ENCODE measurements at regions not wholly inside any gene's neighbourhood (a gene's known extent, or its start where the extent isn't known, plus 50 kb on each side); places are given as distances from the start of the nearest gene placed in this dataset.

DNA sequence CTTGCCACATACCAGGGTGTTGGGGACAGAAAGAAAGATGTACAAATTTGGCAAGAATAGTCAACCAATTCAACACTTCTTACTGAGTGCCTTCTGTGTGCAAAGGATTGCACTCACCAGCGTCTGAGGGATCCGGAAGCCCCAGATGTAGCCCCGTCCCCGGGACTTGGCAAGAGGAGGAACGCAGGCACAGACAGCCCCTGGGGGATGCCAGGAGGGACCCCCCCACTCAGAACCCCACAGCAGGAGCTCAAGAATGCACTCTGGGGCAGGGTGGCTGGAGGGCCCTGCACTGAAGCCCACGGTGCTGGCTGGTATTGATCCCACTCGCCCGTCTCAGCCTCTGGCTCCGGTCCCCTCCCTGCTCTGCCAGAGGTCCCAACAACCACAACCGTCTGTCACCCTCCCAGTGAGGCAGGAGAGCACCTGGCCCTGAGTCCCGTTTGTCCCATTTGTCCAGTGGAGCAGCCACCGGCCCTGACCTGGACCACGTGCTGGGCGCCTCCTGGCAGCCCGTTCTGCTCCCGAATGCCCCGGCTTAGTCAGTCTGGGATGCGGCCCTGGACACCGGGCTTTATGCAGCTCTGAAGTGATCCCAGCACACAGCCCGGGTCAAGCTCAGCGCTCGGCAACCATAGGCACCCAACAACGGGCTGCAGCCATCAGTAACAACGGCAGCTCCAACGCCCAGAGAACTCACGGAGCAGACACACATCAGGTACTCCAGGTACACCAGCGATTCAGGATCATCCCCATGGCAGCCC lies 128.7 kb downstream of the DLL1 start:
- TF ChIP-seq CTCF (IDR thresholded peaks at IDR 0.05): no peak
- TF ChIP-seq, protein P1, sequence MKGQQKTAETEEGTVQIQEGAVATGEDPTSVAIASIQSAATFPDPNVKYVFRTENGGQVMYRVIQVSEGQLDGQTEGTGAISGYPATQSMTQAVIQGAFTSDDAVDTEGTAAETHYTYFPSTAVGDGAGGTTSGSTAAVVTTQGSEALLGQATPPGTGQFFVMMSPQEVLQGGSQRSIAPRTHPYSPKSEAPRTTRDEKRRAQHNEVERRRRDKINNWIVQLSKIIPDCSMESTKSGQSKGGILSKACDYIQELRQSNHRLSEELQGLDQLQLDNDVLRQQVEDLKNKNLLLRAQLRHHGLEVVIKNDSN (CRISPR knock-in tag; IDR thresholded peaks at IDR 0.05): no peak
- TF ChIP-seq JAZF1 (CRISPR knock-in tag; IDR thresholded peaks at IDR 0.05): no peak
- TF ChIP-seq SMAD4 (CRISPR knock-in tag; IDR thresholded peaks at IDR 0.05): no peak
- TF ChIP-seq ATF3 (CRISPR knock-in tag; conservative IDR thresholded peaks at IDR 0.05): no peak
- TF ChIP-seq TP53 (CRISPR knock-in tag; IDR thresholded peaks at IDR 0.05): no peak
- TF ChIP-seq SMAD3 (CRISPR knock-in tag; IDR thresholded peaks at IDR 0.05; ENCODE audit: borderline replicate concordance): no peak
- TF ChIP-seq, protein P2, sequence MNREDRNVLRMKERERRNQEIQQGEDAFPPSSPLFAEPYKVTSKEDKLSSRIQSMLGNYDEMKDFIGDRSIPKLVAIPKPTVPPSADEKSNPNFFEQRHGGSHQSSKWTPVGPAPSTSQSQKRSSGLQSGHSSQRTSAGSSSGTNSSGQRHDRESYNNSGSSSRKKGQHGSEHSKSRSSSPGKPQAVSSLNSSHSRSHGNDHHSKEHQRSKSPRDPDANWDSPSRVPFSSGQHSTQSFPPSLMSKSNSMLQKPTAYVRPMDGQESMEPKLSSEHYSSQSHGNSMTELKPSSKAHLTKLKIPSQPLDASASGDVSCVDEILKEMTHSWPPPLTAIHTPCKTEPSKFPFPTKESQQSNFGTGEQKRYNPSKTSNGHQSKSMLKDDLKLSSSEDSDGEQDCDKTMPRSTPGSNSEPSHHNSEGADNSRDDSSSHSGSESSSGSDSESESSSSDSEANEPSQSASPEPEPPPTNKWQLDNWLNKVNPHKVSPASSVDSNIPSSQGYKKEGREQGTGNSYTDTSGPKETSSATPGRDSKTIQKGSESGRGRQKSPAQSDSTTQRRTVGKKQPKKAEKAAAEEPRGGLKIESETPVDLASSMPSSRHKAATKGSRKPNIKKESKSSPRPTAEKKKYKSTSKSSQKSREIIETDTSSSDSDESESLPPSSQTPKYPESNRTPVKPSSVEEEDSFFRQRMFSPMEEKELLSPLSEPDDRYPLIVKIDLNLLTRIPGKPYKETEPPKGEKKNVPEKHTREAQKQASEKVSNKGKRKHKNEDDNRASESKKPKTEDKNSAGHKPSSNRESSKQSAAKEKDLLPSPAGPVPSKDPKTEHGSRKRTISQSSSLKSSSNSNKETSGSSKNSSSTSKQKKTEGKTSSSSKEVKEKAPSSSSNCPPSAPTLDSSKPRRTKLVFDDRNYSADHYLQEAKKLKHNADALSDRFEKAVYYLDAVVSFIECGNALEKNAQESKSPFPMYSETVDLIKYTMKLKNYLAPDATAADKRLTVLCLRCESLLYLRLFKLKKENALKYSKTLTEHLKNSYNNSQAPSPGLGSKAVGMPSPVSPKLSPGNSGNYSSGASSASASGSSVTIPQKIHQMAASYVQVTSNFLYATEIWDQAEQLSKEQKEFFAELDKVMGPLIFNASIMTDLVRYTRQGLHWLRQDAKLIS (CRISPR knock-in tag; IDR thresholded peaks at IDR 0.05; ENCODE audit: borderline replicate concordance): no peak

All from WTC11 (cell line).